Liver (tissue), 8 donors: ENCODE measurements at regions not wholly inside any gene's neighbourhood (a gene's known extent, or its start where the extent isn't known, plus 50 kb on each side); places are given as distances from the start of the nearest gene placed in this dataset.

Source experiments
- DNase-seq: peaks from one replicate; pipeline ENCODE4 v3.0.0-alpha.2; 2017; ENCODE audit warnings: low spot score
- H3K27ac ChIP-seq, 2 donors: one replicate each; pipeline ENCODE4 v1.7.0; 2013; ENCODE audit warnings: inconsistent platforms in 2 of 2, low read length in 2 of 2, control low read depth in 1 of 2, low read depth in 1 of 2, mild to moderate bottlenecking in 1 of 2
- H3K27me3 ChIP-seq, 4 donors: one replicate each; pipeline versions ENCODE4 v1.6.1 to v1.7.0; 2013; ENCODE audit warnings: low read length in 3 of 4, inconsistent platforms in 1 of 4, mild to moderate bottlenecking in 1 of 4, moderate library complexity in 1 of 4; ENCODE audit not compliant: control insufficient read depth in 4 of 4, insufficient read depth in 4 of 4
- H3K36me3 ChIP-seq, 4 donors: one replicate each; pipeline versions ENCODE4 v1.6.1 to v1.7.0; 2013; ENCODE audit warnings: low read length in 3 of 4, mild to moderate bottlenecking in 3 of 4, low read depth in 1 of 4, moderate library complexity in 1 of 4; ENCODE audit not compliant: control insufficient read depth in 4 of 4, insufficient read depth in 3 of 4
- H3K4me1 ChIP-seq, 4 donors: one replicate each; pipeline versions ENCODE4 v1.6.1 to v1.7.0; 2013; ENCODE audit warnings: low read length in 3 of 4, mild to moderate bottlenecking in 3 of 4, moderate library complexity in 1 of 4; ENCODE audit not compliant: control insufficient read depth in 4 of 4, insufficient read depth in 4 of 4
- H3K4me3 ChIP-seq, 3 donors: one replicate each; pipeline versions ENCODE4 v1.6.1 to v1.7.0; 2013; ENCODE audit warnings: low read length in 3 of 3, control low read depth in 1 of 3, low read depth in 1 of 3, mild to moderate bottlenecking in 1 of 3
- H3K9ac ChIP-seq, 2 donors: one replicate each; pipeline ENCODE4 v1.7.0; 2013; ENCODE audit warnings: low read length in 2 of 2, mild to moderate bottlenecking in 2 of 2, moderate library complexity in 2 of 2, control low read depth in 1 of 2, low read depth in 1 of 2
- H3K9me3 ChIP-seq, 4 donors: one replicate each; pipeline versions ENCODE4 v1.6.1 to v1.7.0; 2013; ENCODE audit warnings: low read length in 3 of 4; ENCODE audit not compliant: control insufficient read depth in 4 of 4
- CTCF ChIP-seq: fragments of 150-350 bp; IDR thresholded peaks from 2 replicates; pipeline ENCODE4 v1.5.1; 2017; ENCODE audit warnings: improper control_type of control experiment, low read depth, low read length; ENCODE audit not compliant: missing input control
- EGR1 ChIP-seq, 2 donors: IDR thresholded peaks; 2 replicates each; pipeline ENCODE4 v1.6.1; 2016 to 2018; ENCODE audit warnings: antibody characterized with exemption in 2 of 2, low read depth in 2 of 2
- FOXA1 ChIP-seq: IDR thresholded peaks from 2 replicates; pipeline ENCODE4 v1.6.1; 2016; ENCODE audit warnings: antibody characterized with exemption
- FOXA2 ChIP-seq: IDR thresholded peaks from 2 replicates; pipeline ENCODE4 v1.6.1; 2016; ENCODE audit warnings: antibody characterized with exemption
- GABPA ChIP-seq, 2 donors: IDR thresholded peaks in 1 of 2; conservative IDR thresholded peaks in 1 of 2; 2 replicates each; pipeline ENCODE4 v1.6.1; 2016; ENCODE audit warnings: antibody characterized with exemption in 2 of 2, mild to moderate bottlenecking in 1 of 2, moderate library complexity in 1 of 2
- HNF4A ChIP-seq, 2 donors: conservative IDR thresholded peaks; 2 replicates each; pipeline ENCODE4 v1.6.1; 2016; ENCODE audit warnings: antibody characterized with exemption in 2 of 2, mild to moderate bottlenecking in 2 of 2
- HNF4G ChIP-seq: IDR thresholded peaks from 2 replicates; pipeline ENCODE4 v1.6.1; 2016; ENCODE audit warnings: antibody characterized with exemption
- JUND ChIP-seq, 2 donors: IDR thresholded peaks; 2 replicates each; pipeline ENCODE4 v1.6.1; 2016; ENCODE audit warnings: antibody characterized with exemption in 2 of 2
- MAX ChIP-seq: IDR thresholded peaks from 2 replicates; pipeline ENCODE4 v1.6.1; 2016; ENCODE audit warnings: antibody characterized with exemption
- NR2F2 ChIP-seq: IDR thresholded peaks from 2 replicates; pipeline ENCODE4 v1.6.1; 2016; ENCODE audit warnings: antibody characterized with exemption
- REST ChIP-seq: IDR thresholded peaks from 2 replicates; pipeline ENCODE4 v1.6.1; 2016; ENCODE audit warnings: antibody characterized with exemption, mild to moderate bottlenecking
- RXRA ChIP-seq, 2 donors: IDR thresholded peaks; 2 replicates each; pipeline ENCODE4 v1.6.1; 2017 to 2018; ENCODE audit warnings: antibody characterized with exemption in 2 of 2, mild to moderate bottlenecking in 1 of 2
- SP1 ChIP-seq: IDR thresholded peaks from 2 replicates; pipeline ENCODE4 v1.6.1; 2018; ENCODE audit warnings: antibody characterized with exemption, mild to moderate bottlenecking
- TAF1 ChIP-seq: conservative IDR thresholded peaks from 2 replicates; pipeline ENCODE4 v1.6.1; 2016; ENCODE audit warnings: antibody characterized with exemption, mild to moderate bottlenecking
- ZBTB33 ChIP-seq: IDR thresholded peaks from 2 replicates; pipeline ENCODE4 v1.6.1; 2016; ENCODE audit warnings: antibody characterized with exemption
- WGBS: extraction: QIAGEN DNeasy Blood & Tissue Kit; methylation state at CpG from one replicate; pipeline ENCODE4 v1.1.7; 2013; 5-methylcytosine and 5-hydroxymethylcytosine counted together
- donor health status: healthy.
- donor health status: healthy.
- donor health status: healthy.
- donor health status: healthy.
- donor health status: healthy.

- DNase-seq = no peak
- no peak overlapping the region for H3K27ac ChIP-seq
- no peaks in the 10 kb centered on the region for H3K9me3 ChIP-seq
- H3K27me3 ChIP-seq = peaks cover 0 to 4% (median under 1%) of the 10 kb centered on the region in 4 donors
- no peak overlapping the region for H3K4me3 ChIP-seq
- 68% methylated on average over 3 of the region's 3 CpGs for WGBS
- H3K4me1 ChIP-seq = no peaks in the 10 kb centered on the region
- H3K36me3 ChIP-seq = no peaks in the 10 kb centered on the region
- no peak overlapping the region for H3K9ac ChIP-seq
- TF ChIP-seq EGR1 (IDR thresholded peaks at IDR 0.05; ENCODE audit: low read depth in 2 of 2) = no peak
- no peak for TF ChIP-seq MAX
- no peak for TF ChIP-seq ZBTB33
Measured at GRCh38 chr16:73302942-73303341, 255.0 kb upstream of the ZFHX3 start.

GRCh38 chr16:73301984-73302383, 254.1 kb upstream of the ZFHX3 start:
- Histone ChIP-seq H3K36me3 (no peaks in the 10 kb centered on the region), H3K4me1 (no peaks in the 10 kb centered on the region), H3K27ac (no peak overlapping the region), H3K9me3 (no peaks in the 10 kb centered on the region), H3K4me3 (no peak overlapping the region), H3K27me3 (peaks cover 0 to 4% (median under 1%) of the 10 kb centered on the region in 4 donors), H3K9ac (no peak overlapping the region)
- no peak for DNase-seq
- no peak for TF ChIP-seq NR2F2
- no peak for TF ChIP-seq JUND (IDR thresholded peaks at IDR 0.05)
- TF ChIP-seq REST = no peak
- no peak for TF ChIP-seq HNF4G
- TF ChIP-seq RXRA (IDR thresholded peaks at IDR 0.05) = no peak
- no peak for TF ChIP-seq CTCF
- no peak for TF ChIP-seq FOXA2
- no peak for TF ChIP-seq GABPA (IDR thresholded peaks at IDR 0.05 in 1 of 2, conservative IDR thresholded peaks at IDR 0.05 in 1 of 2)
- no peak for TF ChIP-seq HNF4A (conservative IDR thresholded peaks at IDR 0.05)
- no peak for TF ChIP-seq TAF1
- no peak for TF ChIP-seq ZBTB33
- TF ChIP-seq SP1 = no peak
- no peak for TF ChIP-seq FOXA1
- 90% methylated on average over 2 of the region's 2 CpGs for WGBS
